GM13976 (cell line): ENCODE measurements at regions not wholly inside any gene's neighbourhood (a gene's known extent, or its start where the extent isn't known, plus 50 kb on each side); places are given as distances from the start of the nearest gene placed in this dataset.
A peak's percentile ranks its signal among the peaks of the same experiment; 100 is the strongest.

Experiments used
- DNase-seq: peaks from one replicate; pipeline ENCODE4 v3.0.0; 2012; ENCODE audit warnings: low spot score
- CTCF ChIP-seq: IDR thresholded peaks from 2 replicates; pipeline ENCODE4 v1.5.1; 2012; ENCODE audit warnings: borderline replicate concordance, mild to moderate bottlenecking; ENCODE audit not compliant: insufficient read depth; ENCODE audit errors: extremely low read depth, missing control alignments, control extremely low read depth
- in situ Hi-C: fragments of 300-500 bp; cut with MboI; formaldehyde crosslinking; loops from one replicate; pipeline ENCODE4 v1.12.0; 2022; ENCODE audit warnings: low sequenced_read_pairs, mixed read lengths, inconsistent platforms; ENCODE audit not compliant: unreplicated experiment

- in situ Hi-C loops = no loop called here
- no peak for DNase-seq
- TF ChIP-seq CTCF = no peak
These were observed 223.6 kb upstream of the AGAP1 start for GRCh38 chr2:235270291-235270690.

DNA sequence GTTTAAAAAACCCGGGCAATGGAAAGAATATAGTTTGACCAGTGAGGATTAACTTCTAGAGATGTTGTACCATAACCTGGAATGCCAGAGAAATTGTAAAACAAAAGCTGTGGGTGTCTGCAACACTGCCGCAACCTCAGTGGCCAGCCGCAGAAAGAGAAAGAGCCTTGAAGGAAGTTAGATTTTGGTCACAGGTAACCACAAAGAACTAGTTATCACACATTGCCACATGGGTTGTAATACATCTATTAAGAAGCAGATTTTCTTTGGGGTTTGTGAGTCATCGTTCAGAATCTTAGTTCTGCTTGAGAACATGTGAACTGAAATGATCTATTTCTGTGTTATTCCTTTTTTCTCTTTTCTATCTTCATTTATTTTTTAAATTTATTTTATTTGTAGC lies 222.9 kb upstream of the AGAP1 start:
- no peak for TF ChIP-seq CTCF
- in situ Hi-C loops = no loop called here
- peak; percentile 44 for DNase-seq

GRCh38 chr2:235271936-235272335 lies 221.9 kb upstream of the AGAP1 start:
- TF ChIP-seq CTCF = no peak

DNA sequence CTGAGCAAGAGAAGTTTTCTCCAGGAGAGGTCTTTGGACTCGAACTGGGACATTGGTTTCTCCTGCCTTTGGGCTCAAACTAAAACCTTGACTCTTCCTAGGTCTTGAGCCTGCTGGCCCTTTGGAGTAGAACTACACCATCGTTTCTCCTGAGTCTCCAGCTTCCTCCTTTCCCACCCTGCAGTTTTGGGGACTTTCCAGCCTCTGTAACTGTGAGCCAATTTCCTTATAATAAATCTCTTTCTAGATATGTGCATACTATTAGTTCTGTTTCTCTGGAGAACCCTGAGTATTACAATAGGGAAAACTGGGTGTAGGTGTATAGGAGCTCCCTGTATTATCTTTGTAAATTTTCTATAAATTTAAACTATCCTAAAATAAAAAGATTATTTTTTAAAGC lies 219.8 kb upstream of the AGAP1 start:
- TF ChIP-seq CTCF = no peak
- in situ Hi-C loops = no loop called here
- DNase-seq = no peak

More at GRCh38 chr2:235271936-235272335, 221.9 kb upstream of the AGAP1 start:
- no peak for DNase-seq
- in situ Hi-C loops = no loop called here

DNA sequence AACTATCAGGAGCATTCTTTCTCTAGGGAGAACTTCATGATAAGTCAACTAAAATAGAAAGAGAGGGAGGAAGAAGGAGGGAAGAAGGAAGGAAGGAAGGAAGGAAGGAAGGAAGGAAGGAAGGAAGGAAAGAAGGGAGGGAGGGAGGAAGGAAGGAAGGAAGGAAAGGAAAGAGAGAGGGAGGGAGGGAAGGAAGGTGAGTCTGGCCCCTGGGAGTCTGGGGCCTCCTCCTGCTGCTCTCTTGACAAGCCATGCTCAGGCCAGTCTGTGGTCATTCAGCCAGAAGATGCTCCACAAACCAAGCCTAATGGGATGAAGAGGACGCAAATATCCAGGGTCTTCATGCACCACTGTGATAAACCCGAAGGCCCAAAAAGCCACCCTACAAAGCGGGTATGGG lies 216.4 kb upstream of the AGAP1 start:
- in situ Hi-C loops = no loop called here
- no peak for TF ChIP-seq CTCF
- DNase-seq = no peak

DNA sequence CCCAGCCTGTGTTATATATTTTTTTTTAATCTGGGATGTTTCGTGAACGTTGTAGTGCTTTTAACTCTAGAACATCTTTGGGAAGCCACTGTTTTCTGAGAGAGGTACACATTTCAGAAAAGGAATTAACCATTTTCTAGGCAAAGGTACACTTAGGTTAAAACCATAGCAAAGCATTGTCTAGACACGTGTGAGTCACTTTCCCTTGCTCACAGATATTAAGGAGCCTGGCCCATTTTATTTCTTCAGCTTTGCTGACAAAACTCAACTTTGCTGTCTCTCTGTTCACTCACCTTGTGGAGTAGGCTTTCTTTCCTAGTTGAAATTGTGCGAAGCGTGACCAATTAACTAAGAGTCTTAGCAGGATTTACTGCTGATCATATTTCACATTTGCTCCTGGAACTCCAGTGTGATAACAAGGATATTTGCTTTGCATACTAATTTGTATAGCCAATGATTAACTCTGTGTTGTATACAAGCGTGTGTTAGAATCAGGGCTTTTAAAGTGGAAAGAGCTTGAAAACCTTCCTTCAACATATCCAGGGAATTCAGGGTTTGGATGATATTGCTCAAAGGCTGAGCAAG lies 215.0 kb upstream of the AGAP1 start:
- in situ Hi-C loops = no loop called here
- no peak for DNase-seq
- TF ChIP-seq CTCF = no peak
